KMS-11 (cell line): ENCODE measurements at regions not wholly inside any gene's neighbourhood (a gene's known extent, or its start where the extent isn't known, plus 50 kb on each side); places are given as distances from the start of the nearest gene placed in this dataset.
"Not testable (repeated sequence)": the region's sequence is repeated elsewhere in the genome, so short reads cannot be mapped to it uniquely, and the experiment has no call there.

Experiments
- H2AFZ ChIP-seq: fragments of 200-600 bp; sonication (generic); 2 replicates; pipeline ENCODE4 v1.6.1; 2016; ENCODE audit warnings: antibody characterized with exemption, mixed run types, low read depth
- H3K27ac ChIP-seq: fragments of 200-600 bp; sonication (generic); 2 replicates; pipeline ENCODE4 v1.6.1; 2016; ENCODE audit warnings: mild to moderate bottlenecking, mixed run types
- H3K27me3 ChIP-seq: fragments of 200-600 bp; sonication (generic); 2 replicates; pipeline ENCODE4 v1.6.1; 2017; ENCODE audit warnings: mild to moderate bottlenecking, low read depth, mixed run types, moderate library complexity; ENCODE audit not compliant: insufficient read depth
- H3K36me3 ChIP-seq: fragments of 200-600 bp; sonication (generic); 2 replicates; pipeline ENCODE4 v1.6.1; 2017; ENCODE audit warnings: mild to moderate bottlenecking, mixed run types; ENCODE audit not compliant: insufficient read depth
- H3K4me1 ChIP-seq: fragments of 200-600 bp; sonication (generic); 2 replicates; pipeline ENCODE4 v1.6.1; 2016; ENCODE audit warnings: mild to moderate bottlenecking, low read depth, mixed run types; ENCODE audit not compliant: poor library complexity, severe bottlenecking
- H3K4me2 ChIP-seq: fragments of 200-600 bp; sonication (generic); 2 replicates; pipeline ENCODE4 v1.7.0; 2016; ENCODE audit warnings: mild to moderate bottlenecking, mixed run types
- H3K4me3 ChIP-seq: fragments of 200-600 bp; sonication (generic); IDR thresholded peaks from 2 replicates; pipeline ENCODE4 v1.6.1; 2017; ENCODE audit warnings: low read depth, low read length, mixed read lengths; ENCODE audit not compliant: insufficient read depth
- H3K79me2 ChIP-seq: fragments of 200-600 bp; sonication (generic); 2 replicates; pipeline ENCODE4 v1.6.1; 2016; ENCODE audit warnings: low read depth, mixed run types; ENCODE audit not compliant: insufficient read depth
- H3K9ac ChIP-seq: fragments of 200-600 bp; sonication (generic); 2 replicates; pipeline ENCODE4 v1.6.1; 2016; ENCODE audit warnings: mild to moderate bottlenecking, mixed run types
- H4K20me1 ChIP-seq: fragments of 200-600 bp; sonication (generic); 2 replicates; pipeline ENCODE4 v1.6.1; 2016; ENCODE audit warnings: mild to moderate bottlenecking, mixed run types; ENCODE audit not compliant: insufficient read depth

DNA sequence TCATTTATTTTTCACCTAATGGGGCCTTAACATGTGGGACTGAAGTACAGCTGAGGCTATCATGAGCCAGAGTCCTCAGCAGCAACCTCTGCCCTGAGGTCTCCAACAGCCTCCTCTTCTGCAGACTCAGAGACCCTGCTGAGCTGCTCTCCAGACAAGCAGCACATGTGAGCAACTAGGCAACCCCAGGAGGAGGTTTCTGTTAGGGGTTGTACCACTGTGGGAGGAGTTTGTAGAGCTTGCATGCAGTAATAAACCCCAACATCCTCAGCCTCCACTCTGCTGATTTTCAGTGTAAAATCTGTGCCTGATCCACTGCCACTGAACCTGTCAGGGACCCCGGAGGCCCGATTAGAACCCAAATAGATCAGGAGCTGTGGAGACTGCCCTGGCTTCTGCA is 530.0 kb downstream of the RPIA start:
- H3K36me3 ChIP-seq, H3K4me3 ChIP-seq, H3K9ac ChIP-seq, H4K20me1 ChIP-seq, H3K27ac ChIP-seq, H3K27me3 ChIP-seq, H3K4me1 ChIP-seq, H3K79me2 ChIP-seq, H3K4me2 ChIP-seq, H2AFZ ChIP-seq: not testable (repeated sequence)

DNA sequence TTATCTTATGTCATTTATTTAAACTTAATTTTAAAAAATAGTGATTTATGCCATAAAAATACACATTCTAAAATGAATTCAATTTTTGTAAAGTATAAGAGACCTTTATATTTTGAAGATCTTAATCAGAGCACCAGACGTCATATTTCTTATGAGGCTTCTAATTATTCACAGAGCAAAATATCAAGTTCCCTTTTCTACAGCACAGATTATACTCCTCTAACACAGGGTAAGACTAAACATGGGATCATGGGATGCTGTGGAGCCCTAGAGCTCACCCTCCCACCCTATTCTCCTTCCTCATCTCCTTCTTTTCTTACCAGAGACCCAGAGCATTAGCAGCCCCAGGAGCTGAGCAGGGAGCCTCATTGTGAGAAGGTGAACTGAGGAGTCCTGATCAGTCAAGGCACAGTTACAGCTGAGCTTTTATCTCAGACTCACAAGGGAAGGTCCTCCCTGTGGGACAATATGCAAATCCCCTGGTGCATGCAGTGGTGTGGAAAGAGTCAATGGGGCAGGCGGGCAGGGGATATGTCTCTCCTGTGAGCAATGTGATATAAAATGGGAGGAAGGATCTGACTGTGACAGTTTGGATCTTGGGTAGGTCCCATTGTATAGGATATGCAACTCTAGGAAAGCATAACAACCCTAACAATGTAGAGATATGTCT is 530.7 kb downstream of the RPIA start:
- not testable (repeated sequence) for H3K36me3 ChIP-seq, H3K4me2 ChIP-seq, H3K27ac ChIP-seq

DNA sequence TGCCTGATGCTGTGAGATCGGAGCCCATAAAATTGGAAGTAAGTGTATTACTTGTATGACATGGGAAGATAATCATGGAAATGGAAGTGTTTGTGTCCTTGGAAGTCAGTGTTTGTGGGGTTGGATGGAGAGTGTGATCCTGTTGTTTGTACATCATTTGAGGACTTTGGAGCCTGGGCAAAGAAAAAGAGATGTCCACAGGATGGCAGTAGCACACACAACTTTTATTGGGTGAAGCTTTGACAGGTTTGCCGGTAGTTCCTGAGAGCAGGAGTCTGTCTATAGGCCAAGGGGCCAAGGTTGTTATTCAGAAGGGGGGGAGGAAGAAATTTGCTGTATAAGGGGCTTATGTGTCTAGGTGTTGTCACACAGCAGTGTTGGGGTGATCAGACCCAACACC is 533.3 kb downstream of the RPIA start:
- not testable (repeated sequence) for H3K27me3 ChIP-seq, H3K79me2 ChIP-seq, H2AFZ ChIP-seq, H3K4me3 ChIP-seq, H3K4me2 ChIP-seq, H3K4me1 ChIP-seq, H4K20me1 ChIP-seq, H3K27ac ChIP-seq, H3K9ac ChIP-seq, H3K36me3 ChIP-seq

More for the DNA sequence above, 530.7 kb downstream of the RPIA start:
- H3K27me3 ChIP-seq, H4K20me1 ChIP-seq, H3K4me1 ChIP-seq, H3K79me2 ChIP-seq, H3K9ac ChIP-seq, H3K4me3 ChIP-seq, H2AFZ ChIP-seq: not testable (repeated sequence)

DNA sequence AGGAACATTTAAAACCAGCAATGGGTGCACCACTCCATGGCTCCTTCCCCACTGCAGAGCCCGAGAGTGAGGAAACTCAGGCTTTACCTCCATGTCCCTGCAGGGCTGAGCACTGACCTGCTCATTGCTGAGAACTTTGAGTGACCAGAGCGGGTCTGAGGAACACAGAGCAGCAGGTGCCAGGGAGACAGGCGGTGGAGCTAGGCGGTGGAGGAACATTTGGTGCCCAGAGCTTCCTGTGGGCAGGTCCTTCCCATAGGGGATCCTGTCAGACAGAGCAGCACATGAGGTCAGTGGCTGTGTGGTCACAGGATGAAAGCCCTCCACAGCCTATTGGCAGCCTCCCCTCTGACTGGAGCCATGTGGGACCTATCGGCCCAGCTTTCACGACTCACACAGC is 538.5 kb downstream of the RPIA start:
- not testable (repeated sequence) for H4K20me1 ChIP-seq, H3K27ac ChIP-seq, H3K4me1 ChIP-seq, H3K9ac ChIP-seq, H3K4me2 ChIP-seq, H3K79me2 ChIP-seq, H3K4me3 ChIP-seq, H3K27me3 ChIP-seq, H2AFZ ChIP-seq, H3K36me3 ChIP-seq

DNA sequence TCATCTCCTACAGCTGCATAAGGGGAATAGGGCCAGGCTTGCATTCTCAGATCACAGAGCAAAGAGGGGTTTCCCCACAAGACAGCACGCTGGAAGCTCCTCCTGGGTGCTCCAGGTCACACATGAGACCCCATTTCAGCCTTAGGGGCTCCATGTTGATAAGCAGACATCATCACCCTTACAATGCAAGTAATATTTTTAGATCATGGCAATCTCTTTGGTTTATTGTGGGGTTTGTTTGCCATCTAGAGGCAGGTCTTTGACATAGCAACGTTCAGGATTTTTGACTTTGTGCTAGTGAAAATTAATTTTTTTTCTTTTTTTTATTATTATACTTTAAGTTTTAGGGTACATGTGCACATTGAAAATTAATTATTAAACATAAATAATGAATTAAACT is 539.8 kb downstream of the RPIA start:
- not testable (repeated sequence) for H3K27ac ChIP-seq, H3K9ac ChIP-seq, H3K79me2 ChIP-seq, H3K4me3 ChIP-seq, H3K4me1 ChIP-seq, H3K4me2 ChIP-seq, H2AFZ ChIP-seq, H4K20me1 ChIP-seq, H3K27me3 ChIP-seq, H3K36me3 ChIP-seq

DNA sequence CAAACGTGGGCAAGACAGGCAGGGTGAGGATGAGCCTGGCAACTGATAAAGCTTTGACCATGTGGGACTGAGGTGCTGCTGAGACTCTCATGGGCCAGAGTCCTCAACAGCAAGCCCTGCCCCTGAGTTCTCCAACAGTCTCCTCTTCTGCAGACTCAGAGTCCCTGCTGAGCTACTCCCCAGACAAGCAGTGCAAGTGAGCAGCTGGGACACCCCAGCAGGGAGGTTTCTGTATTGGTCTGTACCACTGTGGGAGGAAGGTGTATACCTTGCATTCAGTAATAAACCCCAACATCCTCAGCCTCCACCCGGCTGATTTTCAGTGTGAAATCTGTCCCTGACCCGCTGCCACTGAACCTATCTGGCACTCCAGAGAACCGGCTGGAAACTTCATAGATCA is 542.5 kb downstream of the RPIA start:
- H3K4me1 ChIP-seq, H3K9ac ChIP-seq, H3K27ac ChIP-seq, H2AFZ ChIP-seq, H3K36me3 ChIP-seq, H3K4me2 ChIP-seq, H4K20me1 ChIP-seq, H3K79me2 ChIP-seq, H3K4me3 ChIP-seq, H3K27me3 ChIP-seq: not testable (repeated sequence)

DNA sequence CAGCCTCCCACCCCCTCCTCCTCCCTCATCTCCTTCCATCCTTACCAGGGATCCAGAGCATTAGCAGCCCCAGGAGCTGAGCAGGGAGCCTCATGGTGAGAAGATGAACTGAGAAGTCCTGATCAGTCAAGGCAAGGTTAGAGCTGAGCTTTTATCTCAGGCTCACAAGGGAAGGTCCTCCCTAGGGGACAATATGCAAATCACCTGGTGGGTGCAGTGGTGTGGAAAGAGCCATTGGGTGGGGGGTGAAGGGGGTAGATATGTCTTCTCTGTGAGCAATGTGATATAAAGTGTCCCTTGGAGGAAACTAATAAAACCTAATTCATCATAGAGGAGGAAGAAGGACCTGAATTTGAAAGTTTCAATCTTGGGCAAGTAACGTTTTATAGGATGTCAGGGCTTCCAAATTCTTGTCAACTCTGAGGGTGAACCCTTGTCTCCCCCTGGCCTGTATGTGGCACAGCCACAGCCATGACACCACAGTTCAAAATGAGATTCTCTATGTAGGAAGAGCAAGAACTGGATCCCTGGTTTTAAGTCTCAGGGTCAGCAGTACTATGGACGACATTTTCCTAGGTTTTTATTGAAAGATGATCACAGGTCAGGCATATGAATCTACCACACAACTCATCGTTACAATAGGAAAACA is 543.5 kb downstream of the RPIA start:
- H3K36me3 ChIP-seq, H3K4me1 ChIP-seq, H3K4me2 ChIP-seq, H3K4me3 ChIP-seq, H2AFZ ChIP-seq, H3K27ac ChIP-seq, H4K20me1 ChIP-seq, H3K27me3 ChIP-seq, H3K9ac ChIP-seq, H3K79me2 ChIP-seq: not testable (repeated sequence)

DNA sequence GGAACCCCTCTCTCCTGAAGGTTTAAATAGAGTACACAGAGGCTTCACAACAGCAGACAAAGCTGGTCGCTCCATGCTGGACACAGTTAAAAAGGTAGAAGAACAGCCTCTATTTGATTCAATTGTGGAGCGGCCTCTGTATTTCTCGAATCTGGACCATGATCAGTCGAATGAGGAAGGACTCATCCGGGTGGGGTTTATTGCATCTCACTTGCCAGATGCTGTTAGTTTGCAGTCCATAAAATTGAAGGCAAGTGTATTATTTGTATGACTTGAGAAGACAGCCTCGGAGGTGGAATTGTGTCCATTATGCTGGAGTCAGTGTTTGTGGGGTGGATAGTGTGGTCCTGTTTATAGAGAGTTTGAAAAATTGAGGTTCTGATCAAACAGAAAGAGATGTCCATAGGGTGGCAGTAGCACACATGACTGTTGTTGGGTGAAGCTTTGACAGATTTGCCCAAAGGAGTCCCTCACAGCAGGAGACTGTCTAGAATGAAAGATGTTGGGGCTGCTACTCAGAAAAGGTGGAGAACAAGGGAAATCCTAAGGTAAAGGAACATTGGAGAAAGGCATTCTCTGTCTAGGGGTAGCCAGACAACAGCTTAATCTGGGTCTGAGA is 545.5 kb downstream of the RPIA start:
- not testable (repeated sequence) for H3K4me3 ChIP-seq, H3K4me2 ChIP-seq, H3K27me3 ChIP-seq, H4K20me1 ChIP-seq, H3K79me2 ChIP-seq, H2AFZ ChIP-seq, H3K4me1 ChIP-seq, H3K27ac ChIP-seq, H3K36me3 ChIP-seq, H3K9ac ChIP-seq

DNA sequence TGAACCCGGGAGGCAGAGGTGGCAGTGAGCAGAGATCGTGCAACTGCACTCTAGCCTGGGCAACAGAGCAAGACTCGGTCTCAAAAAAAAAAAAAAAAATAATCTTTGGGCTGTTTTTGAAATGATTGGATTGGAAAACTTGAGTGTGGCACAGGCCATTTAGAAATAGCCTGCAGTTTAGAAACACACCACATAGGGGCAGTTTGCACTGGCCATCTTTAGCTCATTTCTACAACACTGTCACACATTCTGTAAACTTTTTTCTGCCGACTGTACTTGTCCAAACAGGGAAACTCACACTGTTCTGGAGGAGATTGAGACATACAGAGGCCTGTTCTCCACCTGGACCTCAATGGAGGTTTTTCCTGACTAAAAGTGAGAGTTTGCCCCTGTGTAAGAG is 546.3 kb downstream of the RPIA start:
- H3K79me2 ChIP-seq, H3K27ac ChIP-seq, H3K4me1 ChIP-seq, H3K4me2 ChIP-seq, H2AFZ ChIP-seq, H4K20me1 ChIP-seq, H3K27me3 ChIP-seq, H3K4me3 ChIP-seq, H3K9ac ChIP-seq, H3K36me3 ChIP-seq: not testable (repeated sequence)

DNA sequence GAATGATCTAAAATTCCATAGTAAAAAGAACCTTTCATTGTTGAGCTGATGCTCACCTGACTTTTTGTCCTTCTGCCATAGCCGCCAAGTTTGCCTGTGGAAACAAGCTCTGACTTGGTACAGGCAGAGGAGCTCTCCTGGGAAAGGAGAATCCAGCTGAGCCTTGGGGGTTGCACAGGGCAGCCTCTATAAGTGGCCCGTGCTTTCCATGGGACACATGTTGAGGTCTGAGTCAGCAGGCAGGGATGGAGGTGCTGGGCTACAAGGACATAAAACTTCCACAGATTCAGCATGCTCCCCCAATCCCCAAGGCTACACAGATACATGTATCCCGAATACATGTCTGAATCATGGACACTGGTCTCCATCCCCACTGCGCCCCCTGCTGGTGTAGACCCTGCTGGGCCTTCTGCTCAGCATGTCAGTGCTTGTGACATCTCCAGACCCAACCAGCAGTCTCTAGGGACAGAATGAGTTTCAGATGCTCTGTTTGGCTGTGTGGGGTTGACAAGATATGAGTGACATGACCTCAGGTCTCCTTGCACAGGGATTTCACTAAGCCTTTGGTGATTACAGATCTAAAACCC is 551.7 kb downstream of the RPIA start:
- H3K27ac ChIP-seq, H2AFZ ChIP-seq, H4K20me1 ChIP-seq, H3K36me3 ChIP-seq, H3K9ac ChIP-seq, H3K4me2 ChIP-seq, H3K4me3 ChIP-seq, H3K79me2 ChIP-seq, H3K27me3 ChIP-seq, H3K4me1 ChIP-seq: not testable (repeated sequence)
